A673 (cell line): ENCODE measurements at regions not wholly inside any gene's neighbourhood (a gene's known extent, or its start where the extent isn't known, plus 50 kb on each side); places are given as distances from the start of the nearest gene placed in this dataset.

Experiments used
- BruUV-seq: library from RNA; stranded (reverse); fragments of 400-500 nt; replicated peaks from 2 replicates; lab custom pipeline; 2021; lab: Mats Ljungman, UMichigan
- CTCF ChIA-PET: fragments of 300-600 bp; sonication (Branson Sonifier 250); formaldehyde crosslinking; loops from one replicate; lab custom pipeline; 2022; ENCODE audit warnings: antibody characterized with exemption; lab: Charles Lee
- POLR2A ChIA-PET: fragments of 300-600 bp; sonication (Branson Sonifier 250); formaldehyde crosslinking; loops from one replicate; lab custom pipeline; 2022; ENCODE audit warnings: antibody characterized with exemption; ENCODE audit not compliant: low non-redundant PET; lab: Charles Lee
- DNase-seq: peaks from one replicate; pipeline ENCODE4 v3.0.0-alpha.2; 2015; ENCODE audit warnings: low spot score
- H3K27ac ChIP-seq: fragments of 200-600 bp; sonication (generic); 2 replicates; pipeline ENCODE4 v1.5.1; 2016; ENCODE audit warnings: mixed run types, low read depth, mild to moderate bottlenecking, mixed read lengths, antibody characterized with exemption, low read length; ENCODE audit not compliant: poor library complexity, severe bottlenecking
- H3K27me3 ChIP-seq: fragments of 200-600 bp; sonication (generic); replicated peaks from 2 replicates; pipeline ENCODE4 v1.6.1; 2017; ENCODE audit warnings: mixed run types, low read depth, mild to moderate bottlenecking, mixed read lengths, antibody characterized with exemption, low read length; ENCODE audit not compliant: insufficient read depth, poor library complexity
- H3K36me3 ChIP-seq: fragments of 200-600 bp; sonication (generic); 2 replicates; pipeline ENCODE4 v1.6.1; 2016; ENCODE audit warnings: mixed run types, mild to moderate bottlenecking, mixed read lengths, antibody characterized with exemption, low read length; ENCODE audit not compliant: insufficient read depth, poor library complexity, severe bottlenecking
- H3K4me1 ChIP-seq: fragments of 200-600 bp; sonication (generic); 2 replicates; pipeline ENCODE4 v1.6.1; 2017; ENCODE audit warnings: mixed run types, mild to moderate bottlenecking, mixed read lengths, antibody characterized with exemption, low read length; ENCODE audit not compliant: insufficient read depth, poor library complexity, severe bottlenecking
- H3K4me3 ChIP-seq: fragments of 200-600 bp; sonication (generic); 2 replicates; pipeline ENCODE4 v1.5.1; 2016; ENCODE audit warnings: low read depth, mixed run types, mild to moderate bottlenecking, mixed read lengths, low read length; ENCODE audit not compliant: poor library complexity, severe bottlenecking
- H3K9me3 ChIP-seq: fragments of 200-600 bp; sonication (generic); 2 replicates; pipeline ENCODE4 v1.6.1; 2016; ENCODE audit warnings: mixed run types, low read depth, mild to moderate bottlenecking, mixed read lengths, antibody characterized with exemption, low read length; ENCODE audit not compliant: poor library complexity, severe bottlenecking
- EZH2 ChIP-seq: fragments of 200-600 bp; sonication (generic); IDR thresholded peaks from 2 replicates; pipeline ENCODE4 v1.6.1; 2017; ENCODE audit warnings: borderline replicate concordance, low read depth, mild to moderate bottlenecking, mixed read lengths, antibody characterized with exemption, low read length; ENCODE audit not compliant: poor library complexity, severe bottlenecking
- intact Hi-C: fragments of 100-400 bp; cut with micrococcal nuclease; formaldehyde crosslinking; loops from one replicate; pipeline ENCODE4 v1.10.0; 2022; ENCODE audit not compliant: unreplicated experiment
- TF ChIP-seq, protein P1 (sequence below): fragments of 300-800, 200-600 bp; sonication (generic); conservative IDR thresholded peaks from 2 replicates; pipeline ENCODE4 v1.5.1; 2017; ENCODE audit warnings: low read depth, mild to moderate bottlenecking, antibody characterized with exemption, low read length, moderate library complexity, mixed read lengths

DNA sequence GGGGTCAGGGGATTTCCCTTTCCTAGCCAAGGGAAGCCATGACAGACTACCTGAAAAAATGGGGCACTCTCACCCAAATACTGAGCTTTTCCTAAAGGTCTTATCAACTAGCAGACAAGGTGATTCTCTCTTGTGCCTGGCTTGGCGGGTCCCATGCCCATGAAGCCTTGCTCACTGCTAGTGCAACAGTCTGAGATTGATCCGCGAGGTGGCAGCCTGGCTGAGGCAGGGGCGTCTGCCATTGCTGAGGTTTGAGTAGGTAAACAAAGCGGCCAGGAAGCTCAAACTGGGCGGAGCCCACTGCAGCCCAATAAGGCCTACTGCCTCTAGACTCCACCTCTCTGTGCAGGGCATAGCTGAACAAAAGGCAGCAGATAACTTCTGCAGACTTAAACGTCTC lies 152.6 kb upstream of the PMFBP1 start:
- ChIA-PET CTCF (no interaction called here), POLR2A (no interaction called here)
- no peaks in the 10 kb centered on the region for H3K9me3 ChIP-seq
- H3K27ac ChIP-seq, result no peak overlapping the region
- H3K4me1 ChIP-seq, result no peaks in the 10 kb centered on the region
- H3K4me3 ChIP-seq, result no peak overlapping the region
- DNase-seq, result no peak
- TF ChIP-seq EZH2, result no peak
- TF ChIP-seq, protein P1, sequence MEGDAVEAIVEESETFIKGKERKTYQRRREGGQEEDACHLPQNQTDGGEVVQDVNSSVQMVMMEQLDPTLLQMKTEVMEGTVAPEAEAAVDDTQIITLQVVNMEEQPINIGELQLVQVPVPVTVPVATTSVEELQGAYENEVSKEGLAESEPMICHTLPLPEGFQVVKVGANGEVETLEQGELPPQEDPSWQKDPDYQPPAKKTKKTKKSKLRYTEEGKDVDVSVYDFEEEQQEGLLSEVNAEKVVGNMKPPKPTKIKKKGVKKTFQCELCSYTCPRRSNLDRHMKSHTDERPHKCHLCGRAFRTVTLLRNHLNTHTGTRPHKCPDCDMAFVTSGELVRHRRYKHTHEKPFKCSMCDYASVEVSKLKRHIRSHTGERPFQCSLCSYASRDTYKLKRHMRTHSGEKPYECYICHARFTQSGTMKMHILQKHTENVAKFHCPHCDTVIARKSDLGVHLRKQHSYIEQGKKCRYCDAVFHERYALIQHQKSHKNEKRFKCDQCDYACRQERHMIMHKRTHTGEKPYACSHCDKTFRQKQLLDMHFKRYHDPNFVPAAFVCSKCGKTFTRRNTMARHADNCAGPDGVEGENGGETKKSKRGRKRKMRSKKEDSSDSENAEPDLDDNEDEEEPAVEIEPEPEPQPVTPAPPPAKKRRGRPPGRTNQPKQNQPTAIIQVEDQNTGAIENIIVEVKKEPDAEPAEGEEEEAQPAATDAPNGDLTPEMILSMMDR, result no peak
- intact Hi-C loops, result no loop called here
- H3K27me3 ChIP-seq, result no peaks in the 10 kb centered on the region
- no peaks in the 10 kb centered on the region for H3K36me3 ChIP-seq
- BruUV-seq, result no TSS peak

- TF ChIP-seq, protein P1, result no peak
- TF ChIP-seq EZH2, result no peak
- Histone ChIP-seq H3K9me3 (no peaks in the 10 kb centered on the region), H3K4me3 (no peak overlapping the region), H3K4me1 (no peaks in the 10 kb centered on the region), H3K36me3 (no peaks in the 10 kb centered on the region), H3K27ac (no peak overlapping the region), H3K27me3 (no peaks in the 10 kb centered on the region)
- no peak for DNase-seq
- ChIA-PET CTCF (no interaction called here), POLR2A (no interaction called here)
- intact Hi-C loops, result no loop called here
- no TSS peak for BruUV-seq
Observed at GRCh38 chr16:72317446-72317845, 145.5 kb upstream of the PMFBP1 start.

DNA sequence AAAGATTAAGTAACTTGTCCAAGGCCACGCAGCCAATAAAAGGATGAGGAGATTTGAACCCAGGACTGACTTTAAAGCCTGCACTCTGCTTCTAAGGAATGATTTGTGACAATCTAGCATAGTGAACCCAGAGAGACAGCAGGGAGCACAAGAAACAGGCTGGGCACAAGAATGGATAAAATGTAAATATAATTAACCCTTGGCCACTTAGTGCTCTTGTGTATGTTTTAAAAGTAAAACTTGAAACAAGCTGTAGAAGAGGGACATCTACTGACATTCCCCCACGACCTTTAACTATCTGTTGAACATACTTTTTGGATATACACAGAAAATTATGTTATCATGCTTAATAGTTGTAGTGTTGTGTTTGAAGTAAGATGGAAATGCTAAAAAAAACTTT lies 141.9 kb upstream of the PMFBP1 start:
- no TSS peak for BruUV-seq
- ChIA-PET CTCF (no interaction called here), POLR2A (no interaction called here)
- Histone ChIP-seq H3K9me3 (no peaks in the 10 kb centered on the region), H3K4me1 (no peaks in the 10 kb centered on the region), H3K27me3 (no peaks in the 10 kb centered on the region), H3K4me3 (no peak overlapping the region), H3K27ac (no peak overlapping the region), H3K36me3 (no peaks in the 10 kb centered on the region)
- intact Hi-C loops, result no loop called here
- TF ChIP-seq, protein P1, result no peak
- TF ChIP-seq EZH2, result no peak
- no peak for DNase-seq
